Stimulated activated CD8-positive, alpha-beta memory T cell treated with anti-CD3 and anti-CD28 coated beads, Interleukin-7, amount 100 ng/mL, for 24 hours (primary cell): ENCODE measurements at regions not wholly inside any gene's neighbourhood (a gene's known extent, or its start where the extent isn't known, plus 50 kb on each side); places are given as distances from the start of the nearest gene placed in this dataset.

Experiments used
- DNase-seq: peaks from one replicate; pipeline ENCODE4 v3.0.0-alpha.2; 2020; ENCODE audit warnings: low read depth

- no peak for DNase-seq
These were observed 258.2 kb upstream of the TNRC6C start for GRCh38 chr17:77700165-77700881.

- no peak for DNase-seq
These were observed 256.5 kb upstream of the TNRC6C start for GRCh38 chr17:77701996-77702395.

- DNase-seq, result no peak
These were observed 254.3 kb upstream of the TNRC6C start for GRCh38 chr17:77704048-77704815.

- no peak for DNase-seq
These were observed 251.6 kb upstream of the TNRC6C start for GRCh38 chr17:77706938-77707337.

DNA sequence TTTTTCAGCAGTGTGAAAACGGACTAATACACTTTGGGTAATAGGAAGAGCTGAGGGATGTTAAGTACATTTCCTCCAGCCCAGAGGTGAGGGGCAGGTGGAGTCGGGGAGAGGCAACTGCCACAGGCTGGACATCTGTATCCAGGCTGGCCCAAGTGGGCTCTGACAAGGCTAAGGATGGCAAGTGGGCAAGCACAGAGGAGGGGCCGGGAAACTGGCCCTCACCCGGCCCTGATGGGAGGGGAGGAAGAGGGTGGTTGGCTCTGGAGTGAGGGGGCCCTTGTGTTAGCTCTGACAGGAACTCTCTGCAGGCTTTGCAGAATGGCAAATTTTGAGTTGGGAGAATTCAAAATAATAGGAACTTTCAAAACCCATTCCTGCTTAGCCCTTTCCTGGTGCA, 251.0 kb upstream of the TNRC6C start:
- no peak for DNase-seq

- DNase-seq, result no peak
These were observed 250.5 kb upstream of the TNRC6C start for GRCh38 chr17:77708049-77708448.

DNA sequence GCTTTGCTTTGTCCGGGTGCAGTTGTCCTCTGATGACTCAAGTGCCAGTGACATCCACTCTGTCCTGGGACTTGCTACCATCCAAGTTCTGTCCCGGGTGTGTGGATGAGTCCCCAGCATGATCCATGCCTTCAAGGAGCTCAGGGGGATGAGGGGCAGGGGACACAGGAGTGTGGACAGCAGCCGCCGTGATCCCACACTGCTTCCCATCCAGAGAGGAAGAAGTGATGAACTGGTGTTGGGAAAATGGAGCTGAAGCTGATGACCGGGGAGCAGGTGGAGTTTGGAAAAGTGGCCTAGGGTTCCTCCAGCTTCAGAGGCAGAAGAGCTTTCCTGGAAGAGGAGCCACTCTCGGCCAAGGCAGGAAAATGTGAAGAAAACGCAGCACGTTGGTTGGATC, 249.6 kb upstream of the TNRC6C start:
- no peak for DNase-seq

- no peak for DNase-seq
These were observed 248.9 kb upstream of the TNRC6C start for GRCh38 chr17:77709594-77709993.

- no peak for DNase-seq
These were observed 245.9 kb upstream of the TNRC6C start for GRCh38 chr17:77712578-77712977.

DNA sequence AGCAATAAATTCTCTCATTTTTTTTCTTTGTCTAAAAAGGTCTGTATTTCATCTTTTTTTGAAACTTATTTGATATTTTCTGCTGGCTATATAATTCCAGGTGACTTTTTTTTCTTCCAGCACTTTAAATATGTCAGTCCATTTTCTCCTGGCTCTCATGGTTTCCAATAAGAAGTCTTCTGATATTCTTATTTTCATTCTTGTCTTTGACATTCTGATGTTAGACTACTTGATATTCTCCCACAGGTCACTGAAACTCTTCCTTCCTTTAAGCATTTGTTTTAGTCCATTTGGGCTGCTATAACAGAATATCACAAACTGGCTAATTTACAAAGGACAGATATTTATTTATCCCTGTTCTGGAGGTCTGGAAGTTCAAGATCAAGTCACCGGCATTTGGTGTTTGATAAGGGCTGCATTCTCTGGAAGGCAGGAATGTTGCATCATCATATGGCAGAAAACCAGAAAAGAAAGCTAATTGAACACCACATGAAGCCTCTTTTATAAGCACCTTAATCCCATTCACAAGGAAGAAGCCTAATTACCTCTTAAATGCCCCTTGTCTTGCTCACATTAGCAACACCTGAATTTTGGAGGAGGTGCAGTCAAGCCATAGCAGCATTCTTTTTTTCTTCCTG, 242.1 kb upstream of the TNRC6C start:
- DNase-seq, result no peak

DNA sequence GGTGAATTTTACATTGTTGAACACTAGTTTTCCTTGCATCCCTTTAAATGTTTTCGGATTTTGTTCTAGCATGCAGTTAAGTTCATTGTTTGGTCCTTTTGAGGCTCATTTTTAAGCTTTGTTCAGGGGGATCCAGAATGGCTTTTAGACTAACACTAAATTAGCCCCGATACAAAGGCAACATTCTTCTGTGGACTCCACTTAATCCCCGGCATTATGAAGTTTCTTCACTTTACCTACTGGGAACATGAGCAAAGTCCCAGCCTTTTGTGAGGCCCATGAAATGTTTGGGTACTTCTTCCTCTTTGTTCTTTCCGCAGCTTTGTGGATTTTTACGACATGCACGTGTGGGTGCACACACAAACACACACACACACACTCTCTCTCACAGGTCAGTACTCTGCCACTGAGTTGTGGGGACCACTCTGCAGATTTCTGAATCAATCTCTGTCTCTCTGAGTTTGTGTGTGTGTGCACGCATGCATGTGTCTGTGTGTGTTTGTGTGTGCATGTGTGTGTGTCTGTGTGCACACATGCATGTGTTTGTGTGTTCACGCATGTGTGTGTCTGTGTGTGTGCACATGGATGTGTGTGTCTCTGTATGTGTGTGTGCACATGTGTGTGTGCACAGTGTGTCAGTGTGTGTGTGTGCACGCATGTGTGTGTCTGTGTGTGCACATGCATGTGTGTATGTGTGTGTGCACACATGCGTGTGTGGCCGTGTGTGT, 240.4 kb upstream of the TNRC6C start:
- no peak for DNase-seq

DNA sequence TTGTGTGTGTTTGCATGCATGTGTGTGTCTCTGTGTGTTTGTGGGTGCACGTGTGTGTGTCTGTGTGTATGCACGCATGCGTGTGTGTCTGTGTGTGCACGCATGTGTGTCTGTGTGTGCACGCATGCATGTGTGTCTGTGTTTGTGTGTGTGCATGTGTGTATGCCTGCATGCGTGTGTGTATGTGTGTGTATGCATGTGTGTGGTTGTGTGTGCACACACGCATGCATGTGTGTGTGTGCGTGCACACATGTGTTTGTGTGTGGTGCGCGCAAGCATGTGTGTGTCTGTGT, 239.9 kb upstream of the TNRC6C start:
- DNase-seq, result no peak

- DNase-seq, result no peak
These were observed 238.7 kb upstream of the TNRC6C start for GRCh38 chr17:77719806-77720205.

- DNase-seq, result no peak
These were observed 237.3 kb upstream of the TNRC6C start for GRCh38 chr17:77720946-77721845.

GRCh38 chr17:77721846-77722160, 236.7 kb upstream of the TNRC6C start:
- DNase-seq, result no peak

DNA sequence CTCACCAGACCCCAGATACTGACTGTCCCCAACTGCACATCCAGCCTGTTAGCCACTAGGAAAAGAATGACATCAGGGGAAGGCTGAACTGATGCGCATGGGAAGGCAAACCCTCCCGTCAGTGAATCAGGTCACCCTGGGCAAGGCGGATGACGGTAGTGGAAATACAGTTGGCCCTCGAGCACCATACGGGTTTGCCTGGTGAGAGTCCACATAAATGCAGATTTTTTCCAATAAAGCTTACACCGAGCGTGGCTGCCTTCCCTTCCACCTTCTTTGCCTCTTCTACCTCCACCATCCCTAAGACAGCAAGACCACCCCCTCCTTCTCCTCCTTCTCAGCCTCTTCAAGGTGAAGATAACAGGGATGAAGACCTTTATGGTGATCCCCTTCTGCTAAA, 236.1 kb upstream of the TNRC6C start:
- DNase-seq, result no peak

DNA sequence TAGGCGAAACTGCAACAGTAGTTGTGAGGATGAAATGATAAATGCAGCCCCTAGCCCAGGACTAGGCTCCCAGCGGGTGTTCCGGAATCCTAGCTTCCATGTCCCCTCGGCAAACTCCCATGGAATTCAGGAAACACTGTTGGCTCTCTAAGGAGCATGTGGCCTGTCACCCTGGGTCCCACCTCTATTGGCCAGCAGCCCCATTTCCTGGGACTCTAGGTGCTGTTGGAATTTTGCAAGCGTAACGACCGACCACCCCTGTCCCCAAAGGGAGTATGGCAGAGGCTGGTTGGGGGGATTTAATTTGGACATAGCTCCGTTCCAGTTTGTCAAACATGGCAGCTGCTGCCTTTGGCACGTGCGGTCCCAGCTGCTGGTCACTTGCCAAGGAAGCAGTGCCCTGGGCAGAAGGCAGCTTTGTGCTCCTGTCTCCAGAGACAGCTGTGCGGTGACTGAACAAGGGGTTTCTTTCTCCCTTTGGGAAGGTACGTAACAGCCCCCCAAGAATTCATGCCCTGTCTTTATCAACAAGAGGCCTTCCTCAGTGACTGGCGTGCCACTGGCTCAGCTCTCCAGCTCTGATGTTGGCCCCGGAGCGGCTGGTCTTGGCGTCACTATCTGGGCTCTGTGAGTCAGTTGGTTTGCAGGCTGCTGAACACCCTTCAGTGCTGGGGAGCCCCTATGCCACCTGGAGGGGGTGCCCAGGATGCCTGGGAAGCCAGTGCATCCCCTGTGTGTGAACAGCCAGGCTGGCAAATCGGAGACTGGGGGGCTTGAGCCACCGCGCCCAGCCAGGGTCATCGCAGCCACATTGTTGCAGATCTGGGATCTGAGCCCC, 235.2 kb upstream of the TNRC6C start:
- no peak for DNase-seq

- DNase-seq, result no peak
These were observed 234.3 kb upstream of the TNRC6C start for GRCh38 chr17:77723909-77724875.

GRCh38 chr17:77724876-77725615, 233.5 kb upstream of the TNRC6C start:
- no peak for DNase-seq
